HG03064 (cell line): ENCODE measurements at regions not wholly inside any gene's neighbourhood (a gene's known extent, or its start where the extent isn't known, plus 50 kb on each side); places are given as distances from the start of the nearest gene placed in this dataset.

Source experiments
- ATAC-seq: cut with Tn5 transposase; IDR thresholded peaks from one replicate; pipeline ENCODE4 v1.9.1; 2021; ENCODE audit warnings: low read depth; ENCODE audit not compliant: unreplicated experiment

DNA sequence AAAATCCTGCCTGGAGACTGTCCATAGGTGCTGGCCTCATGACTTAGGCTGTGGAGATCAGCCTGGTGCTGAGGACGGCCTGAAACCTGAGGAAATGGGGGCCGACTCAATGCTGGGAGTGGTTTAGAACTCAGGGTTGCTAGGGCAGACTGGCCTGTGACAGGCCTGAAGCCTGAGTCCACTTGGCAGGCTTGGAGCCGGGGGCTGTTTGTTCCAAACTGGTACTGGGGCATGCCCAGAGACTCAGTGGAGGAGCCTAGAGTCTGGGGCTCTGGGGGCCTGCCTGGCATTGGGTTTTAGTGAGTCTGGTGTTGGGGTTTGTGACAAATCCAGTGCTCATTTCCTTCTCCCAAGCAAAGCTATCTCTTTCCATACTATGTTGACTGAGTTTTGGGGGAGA lies 489.7 kb upstream of the CNKSR2 start:
- no peak for ATAC-seq

DNA sequence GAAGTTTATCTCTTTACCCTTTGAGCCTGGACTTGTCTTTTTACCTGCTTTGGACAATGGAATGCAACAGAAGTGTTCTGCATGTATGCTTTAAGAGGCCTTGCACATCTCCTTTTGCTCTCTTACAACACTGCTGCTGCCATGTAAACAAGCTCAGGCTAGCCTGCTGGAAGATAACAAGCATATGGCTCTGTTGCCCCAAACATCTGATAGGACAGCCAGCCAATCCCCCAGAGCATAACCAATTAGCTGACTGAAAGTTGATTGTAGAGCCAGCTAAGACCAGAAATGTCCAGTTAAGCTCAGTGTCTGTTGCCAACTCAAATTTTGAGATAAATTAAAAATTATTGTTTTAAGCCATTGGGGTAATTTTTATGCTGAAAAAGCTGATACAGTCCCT lies 510.6 kb upstream of the CNKSR2 start:
- no peak for ATAC-seq

DNA sequence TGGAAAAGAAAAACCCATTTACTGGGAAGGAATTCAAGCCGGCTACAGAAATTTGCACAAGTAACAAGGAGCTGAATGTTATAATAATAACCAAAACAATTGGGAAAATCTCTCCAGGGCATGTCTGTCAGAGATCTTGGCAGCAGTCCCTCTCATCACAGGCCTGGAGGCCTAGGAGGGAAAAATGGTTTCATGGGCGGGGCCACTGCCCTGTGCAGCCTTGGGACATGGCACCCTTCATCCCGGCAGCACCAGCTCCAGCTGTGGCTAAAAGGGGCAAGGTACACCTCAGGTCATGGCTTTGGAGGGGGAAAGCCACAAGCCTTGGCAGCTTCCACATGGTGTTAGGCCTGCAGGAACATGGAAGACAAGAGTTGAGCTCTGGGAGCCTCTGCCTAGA lies 513.1 kb upstream of the CNKSR2 start:
- no peak for ATAC-seq

DNA sequence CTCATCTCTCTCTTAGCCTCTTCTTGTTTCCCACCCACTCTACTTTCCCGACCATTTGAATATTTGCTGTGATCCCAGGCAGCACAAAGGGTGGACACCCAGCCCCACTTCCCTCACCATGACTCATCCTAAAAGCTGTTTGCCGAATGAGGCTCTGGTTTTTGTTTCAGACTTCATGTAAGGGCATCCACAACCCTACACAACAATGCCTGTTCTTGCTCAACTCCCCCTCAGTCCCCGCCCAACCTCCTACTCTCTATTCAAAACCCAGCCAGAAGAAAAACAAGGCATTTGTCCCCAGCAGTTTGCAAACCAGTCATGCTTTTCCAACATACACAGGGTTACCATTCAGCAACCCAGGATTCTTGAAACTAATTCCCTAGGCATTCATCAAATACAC lies 516.5 kb upstream of the CNKSR2 start:
- ATAC-seq = no peak

DNA sequence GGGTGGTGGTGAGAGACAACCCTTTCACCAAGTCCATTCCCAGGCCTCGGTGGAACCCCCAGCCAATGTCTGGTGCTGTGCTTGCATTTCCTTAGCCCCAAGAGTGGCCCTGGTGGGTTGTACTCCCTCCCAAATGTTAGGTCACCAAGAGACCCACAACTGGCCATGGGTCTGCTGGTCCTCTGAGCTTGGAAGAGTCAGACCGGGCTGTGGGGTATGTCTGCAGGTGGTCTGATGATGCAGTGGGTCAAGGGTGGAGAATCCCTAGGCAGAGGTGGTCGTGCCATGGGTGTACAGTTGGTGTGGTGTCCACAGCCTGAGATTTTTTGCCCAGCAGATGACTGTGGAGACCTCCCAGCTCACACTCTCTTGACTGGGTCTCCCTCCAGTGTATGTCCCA lies 535.7 kb upstream of the CNKSR2 start:
- no peak for ATAC-seq

DNA sequence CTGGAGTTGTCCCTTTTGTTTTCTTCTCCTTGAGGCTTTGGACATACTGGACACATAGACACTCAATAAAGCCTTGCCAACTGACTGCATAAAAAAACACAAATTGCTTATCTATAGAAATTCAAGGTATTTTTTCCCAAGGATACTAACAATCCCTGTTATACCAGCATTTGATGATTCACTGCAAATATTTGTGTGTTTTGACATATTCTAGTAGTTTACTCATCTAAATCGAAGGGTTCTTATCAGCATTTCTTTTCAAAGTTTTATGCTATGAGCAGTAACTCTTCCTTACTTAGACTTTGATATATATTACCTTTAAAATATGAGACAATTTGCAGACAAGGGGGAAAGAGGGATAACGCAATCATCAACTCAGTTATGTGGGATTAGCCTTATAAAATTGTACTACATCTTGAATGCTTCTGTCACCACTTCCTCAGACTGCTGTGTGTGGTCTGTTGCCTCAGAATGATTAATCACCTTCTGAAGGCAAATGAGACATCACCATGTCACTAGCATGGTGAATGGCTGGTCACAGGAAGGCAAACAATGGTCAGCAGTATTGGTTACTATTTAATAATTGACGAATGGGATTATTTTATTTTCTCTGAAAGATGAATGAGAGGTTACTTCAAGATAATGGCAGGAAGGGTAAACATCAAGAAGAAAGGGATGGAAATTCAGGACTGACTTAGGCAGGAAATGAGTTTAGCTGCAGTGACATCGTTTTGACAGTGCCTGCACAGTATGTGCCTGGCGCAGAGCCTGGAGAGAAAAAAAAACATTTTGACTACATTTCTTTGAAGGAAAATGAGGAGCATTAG lies 544.3 kb upstream of the CNKSR2 start:
- no peak for ATAC-seq

DNA sequence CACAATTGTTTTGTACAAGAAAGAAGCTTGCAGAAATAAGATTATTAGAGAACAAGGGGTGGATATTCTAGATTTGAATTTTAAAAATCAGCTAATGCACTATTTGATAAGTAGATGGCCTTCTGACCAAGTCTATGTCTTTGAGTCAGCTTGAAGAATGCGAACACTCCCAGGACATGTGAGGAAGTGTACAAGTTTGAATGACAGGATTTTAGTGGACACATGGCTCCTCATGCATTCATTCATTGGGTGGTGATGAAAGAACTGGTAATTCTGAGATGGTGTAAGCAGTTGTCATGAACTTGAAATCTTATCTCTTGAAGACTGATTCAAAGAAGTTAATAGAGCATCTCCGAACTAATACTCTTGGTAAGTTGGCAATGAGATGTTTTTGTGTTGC lies 548.2 kb upstream of the CNKSR2 start:
- no peak for ATAC-seq

DNA sequence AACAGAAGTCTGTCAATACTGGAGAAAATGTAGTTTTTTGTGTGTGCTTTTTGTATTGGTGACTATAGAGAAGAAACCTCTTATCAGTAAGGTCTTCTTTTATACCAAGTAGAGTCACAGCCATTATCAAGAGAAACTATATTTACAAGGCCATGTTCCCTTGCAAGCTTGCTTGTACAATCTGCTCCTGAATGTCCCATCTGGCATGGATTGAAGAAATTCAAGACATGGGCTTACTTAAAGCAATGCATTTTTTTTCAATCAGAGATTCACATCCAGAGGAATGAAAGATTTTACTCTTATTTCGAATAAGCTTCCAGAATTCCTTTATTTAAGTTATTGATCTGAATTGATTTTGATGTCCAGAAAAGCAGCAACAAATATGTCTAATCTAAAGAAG lies 537.3 kb upstream of the RPS6KA3 start:
- ATAC-seq = no peak

DNA sequence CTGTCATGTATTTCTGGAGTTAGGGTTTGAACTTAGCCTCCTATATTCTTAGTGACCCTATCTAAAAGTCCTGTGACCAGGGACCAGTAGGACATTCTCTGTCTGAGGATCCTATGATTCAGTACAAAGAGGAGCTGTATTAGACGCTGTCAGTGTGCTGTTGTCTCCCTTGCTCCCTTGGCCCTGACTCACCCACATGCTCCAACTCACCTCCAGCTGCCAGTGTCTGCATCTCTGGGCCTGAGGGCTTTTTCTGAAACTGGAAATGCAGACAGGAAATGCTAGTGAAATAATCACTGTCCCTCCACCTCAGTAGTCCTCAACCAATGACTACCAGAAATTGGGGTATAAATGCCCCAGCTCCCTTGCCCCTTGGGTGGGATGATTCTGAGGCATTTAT lies 535.3 kb upstream of the RPS6KA3 start:
- no peak for ATAC-seq

DNA sequence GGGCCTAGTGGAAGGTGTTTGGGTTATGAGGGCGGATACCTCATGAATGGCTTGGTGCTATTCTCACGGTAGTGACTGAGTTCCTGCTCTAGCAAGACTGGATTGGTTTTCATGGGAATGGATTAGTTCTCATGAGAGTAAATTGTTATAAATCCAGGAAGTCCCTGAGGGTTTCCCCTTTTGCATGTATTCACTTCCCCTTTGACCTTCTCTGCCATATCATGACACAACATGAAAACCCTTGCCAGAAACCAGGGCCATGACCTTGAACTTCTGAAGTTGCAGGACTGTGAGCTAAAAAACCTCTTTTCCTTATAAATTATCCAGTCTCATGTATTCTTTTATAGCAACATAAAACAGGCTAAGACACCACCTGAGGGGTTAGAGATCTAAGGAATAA lies 529.7 kb upstream of the RPS6KA3 start:
- no peak for ATAC-seq

DNA sequence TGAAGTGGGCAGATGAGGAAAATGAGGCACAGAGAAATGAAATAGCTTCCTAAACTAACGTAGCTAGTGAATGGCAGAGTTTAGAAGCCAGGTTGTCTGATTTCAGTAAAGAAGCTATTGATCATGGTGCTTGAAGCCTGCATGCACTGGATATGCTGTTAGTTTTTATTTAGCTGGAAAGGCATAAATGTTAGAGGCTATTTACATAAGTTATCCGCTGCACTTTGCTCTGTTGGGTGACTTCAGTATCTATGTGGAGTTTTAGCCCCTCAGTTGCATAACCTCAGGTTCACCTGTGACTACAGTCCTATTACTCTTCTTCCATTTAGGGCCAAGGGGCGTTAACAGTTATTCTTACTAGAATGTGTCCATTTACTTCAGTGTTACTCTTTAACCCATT lies 522.4 kb upstream of the RPS6KA3 start:
- no peak for ATAC-seq

DNA sequence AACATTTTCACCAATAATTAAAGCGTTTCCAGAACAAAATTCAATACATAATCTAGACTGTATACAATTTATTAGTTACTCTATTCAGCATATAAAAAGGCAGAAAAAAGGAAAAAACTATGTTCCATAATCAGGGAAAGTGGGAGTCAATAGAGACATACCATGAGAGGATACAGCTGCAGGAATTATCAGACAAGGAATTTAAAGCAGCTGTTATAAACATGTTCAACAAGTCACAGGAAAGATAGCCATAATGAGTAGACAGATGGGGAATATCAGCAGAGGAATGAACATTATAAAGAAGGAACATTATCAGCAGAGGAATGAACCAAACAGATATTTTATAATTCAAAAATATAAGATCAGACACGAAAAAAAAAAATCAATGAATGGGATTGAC lies 500.6 kb upstream of the RPS6KA3 start:
- ATAC-seq = no peak

DNA sequence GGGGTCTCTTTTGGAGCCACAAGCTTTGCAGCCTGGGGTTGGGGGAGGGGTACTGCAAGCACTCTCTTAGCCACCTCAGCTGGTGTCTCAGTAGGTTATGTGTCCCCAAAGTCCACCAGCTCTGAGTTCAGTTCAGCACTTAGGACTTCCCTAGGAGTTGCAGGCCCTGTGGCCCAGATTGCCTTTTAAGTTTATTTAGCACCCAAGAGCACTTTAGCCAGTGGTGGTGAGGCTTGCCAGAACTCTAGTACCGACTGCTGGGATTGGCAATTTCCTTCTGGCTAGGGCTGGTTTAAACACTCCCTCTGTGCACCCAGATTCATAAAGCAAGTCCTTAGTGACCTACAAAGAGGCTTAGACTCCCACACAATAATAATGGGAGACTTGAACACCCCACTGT lies 489.9 kb upstream of the RPS6KA3 start:
- ATAC-seq = no peak

DNA sequence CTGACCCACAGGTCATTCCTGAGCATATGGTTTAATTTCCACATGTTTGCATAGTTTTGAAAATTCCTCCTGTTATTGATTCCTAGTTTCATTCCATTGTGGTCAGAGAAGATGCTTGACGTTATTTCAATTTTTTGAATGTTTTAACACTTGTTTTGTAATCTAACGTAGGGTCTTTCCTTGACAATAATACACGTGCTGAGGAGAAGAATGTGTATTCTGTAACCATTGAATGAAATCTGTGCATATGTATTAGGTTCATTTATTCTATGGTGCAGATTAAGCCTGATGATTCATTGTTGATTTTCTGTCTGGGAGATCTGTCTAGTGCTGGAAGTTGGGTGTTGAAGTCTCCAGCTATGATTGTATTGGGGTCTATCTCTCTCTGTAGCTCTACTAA lies 486.4 kb upstream of the RPS6KA3 start:
- no peak for ATAC-seq

DNA sequence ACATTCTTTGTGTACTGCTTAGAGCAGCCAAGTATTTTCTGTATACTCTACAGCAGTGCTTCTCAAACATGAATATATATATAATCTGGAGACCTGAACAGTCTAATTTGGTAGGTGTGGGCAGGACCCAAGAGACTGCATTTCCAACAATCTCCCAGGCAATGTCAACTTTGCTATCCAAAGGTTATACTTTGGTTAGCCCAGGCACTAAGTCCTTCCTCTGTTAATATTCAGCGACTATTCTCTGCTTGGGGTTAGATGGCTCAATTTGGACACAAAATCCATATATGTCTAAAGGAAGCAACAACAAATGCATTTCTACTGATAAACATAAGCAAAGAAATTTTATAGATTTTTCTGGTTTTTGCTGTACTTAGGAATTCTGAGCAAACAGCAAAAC lies 480.0 kb upstream of the RPS6KA3 start:
- ATAC-seq = no peak

DNA sequence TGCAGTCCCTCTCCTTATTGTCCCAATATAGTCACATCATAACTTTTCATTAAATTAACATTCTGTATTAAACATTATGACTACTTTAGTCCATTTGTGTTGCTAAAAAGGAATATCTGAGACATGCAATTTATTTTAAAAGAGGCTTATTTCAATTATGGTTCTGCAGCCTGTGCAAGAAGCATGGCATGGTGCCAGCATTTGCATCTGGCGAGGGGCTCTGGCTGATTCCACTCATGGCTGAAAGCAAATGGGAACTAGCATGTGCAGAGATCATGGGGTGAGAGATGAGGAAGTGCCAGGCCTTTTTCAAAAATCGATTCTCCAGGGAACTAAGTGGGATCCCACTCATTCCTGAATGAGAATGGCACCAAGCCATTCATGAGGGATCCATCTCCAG lies 476.3 kb upstream of the RPS6KA3 start:
- no peak for ATAC-seq

DNA sequence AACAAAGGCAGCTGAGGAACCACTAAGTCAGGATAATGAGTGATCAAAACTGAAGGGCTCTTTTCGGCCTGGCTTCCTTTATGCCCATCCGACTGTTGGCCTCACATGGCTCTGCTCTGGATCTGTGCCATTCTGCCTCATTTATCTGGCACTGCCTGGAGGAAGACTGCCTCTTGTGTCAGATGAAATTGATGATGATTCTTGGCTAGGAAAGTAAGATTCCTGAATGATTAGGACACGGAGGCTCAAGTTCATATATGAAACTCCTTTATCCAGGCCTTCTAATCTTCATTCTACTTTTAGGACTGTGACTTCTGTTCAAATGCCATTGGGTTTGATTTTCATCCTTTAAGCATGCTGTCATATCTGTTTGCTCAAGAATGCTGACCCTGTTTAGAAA lies 475.4 kb upstream of the RPS6KA3 start:
- no peak for ATAC-seq

DNA sequence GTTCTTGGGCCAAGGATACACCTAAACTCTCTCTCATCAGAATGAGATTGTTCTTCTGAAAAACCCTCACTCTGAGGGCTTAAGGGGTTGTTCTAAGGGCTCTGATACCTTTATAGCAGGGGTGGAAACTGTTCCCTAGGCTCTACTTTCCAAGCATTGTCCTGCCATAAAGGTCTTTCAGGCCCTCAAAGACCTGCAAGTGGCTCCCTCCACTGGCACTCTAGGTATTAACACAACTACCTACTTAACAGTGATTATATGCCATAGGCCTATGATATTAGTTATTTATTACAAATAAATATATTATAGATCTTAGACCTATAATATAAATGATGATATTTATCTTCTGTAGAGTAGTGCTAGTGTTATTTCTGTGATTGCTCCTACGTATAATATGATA lies 473.7 kb upstream of the RPS6KA3 start:
- ATAC-seq = no peak

DNA sequence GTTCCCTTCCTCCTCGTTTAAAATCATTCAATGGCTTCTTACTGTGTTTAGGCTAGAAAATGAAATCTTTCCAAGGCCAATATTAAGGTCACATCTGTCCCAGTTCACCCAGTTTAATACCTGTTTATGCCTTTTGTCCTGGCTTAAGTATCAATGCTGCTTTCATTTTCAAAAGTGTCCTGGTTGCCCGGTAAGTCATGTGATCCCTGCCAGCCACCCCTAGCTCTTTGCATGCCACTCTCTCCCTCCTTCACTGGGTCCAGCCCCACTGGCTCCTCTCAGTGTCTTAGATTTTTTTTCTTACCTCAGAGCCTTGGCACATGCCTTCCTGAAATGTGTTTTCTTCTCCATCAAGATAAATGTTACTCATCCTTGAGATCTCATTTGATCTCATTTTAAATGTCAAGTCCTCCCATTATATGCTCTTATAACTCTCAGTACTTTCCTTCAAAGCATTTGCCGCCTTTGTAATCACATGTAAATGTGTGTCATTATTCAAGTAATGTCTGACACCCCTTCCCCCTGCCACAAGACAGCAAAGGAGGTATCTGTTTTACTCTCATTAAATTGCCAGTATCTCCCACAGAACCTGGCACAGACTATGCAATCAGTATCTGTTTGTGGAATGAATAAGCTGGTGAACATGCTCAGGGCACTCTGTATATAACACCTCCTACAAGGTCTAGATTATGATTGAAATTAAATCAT lies 472.5 kb upstream of the RPS6KA3 start:
- no peak for ATAC-seq

DNA sequence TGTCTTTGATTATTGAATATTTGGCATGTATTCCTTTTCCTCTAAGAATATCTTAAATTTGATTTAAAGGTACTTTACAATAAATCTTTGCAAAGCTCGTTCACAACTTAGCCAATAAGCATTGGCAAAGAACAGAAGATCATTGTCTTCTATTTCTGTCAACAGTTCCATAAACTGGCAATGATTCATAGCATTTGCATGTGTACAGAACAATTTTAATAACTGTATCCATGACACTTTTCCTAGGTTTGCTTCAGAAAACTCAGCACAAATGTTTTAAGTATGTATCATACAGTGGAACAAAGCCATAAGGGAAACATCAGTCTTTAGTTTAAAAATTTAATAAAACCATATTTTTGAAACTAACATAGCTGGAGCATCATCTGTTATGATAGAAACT lies 462.7 kb upstream of the RPS6KA3 start:
- ATAC-seq = no peak

DNA sequence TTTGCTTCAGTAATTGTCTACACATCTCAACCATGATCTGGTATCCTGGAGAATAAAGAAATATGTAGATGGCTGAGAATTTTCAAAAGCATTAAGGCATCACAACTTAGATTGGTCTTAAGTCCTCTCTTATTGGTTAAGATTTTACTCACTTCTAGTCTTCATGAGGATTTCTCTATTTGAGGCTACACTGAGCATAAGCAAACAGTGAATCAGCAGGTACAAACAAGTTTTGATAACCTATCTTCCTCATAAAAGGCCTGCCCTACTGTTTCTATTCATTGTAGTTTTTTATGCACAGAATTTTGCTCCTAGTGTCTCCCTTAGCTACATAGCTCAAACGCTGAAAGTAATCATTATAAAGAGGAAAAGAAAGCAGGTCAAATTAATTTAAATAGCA lies 460.7 kb upstream of the RPS6KA3 start:
- ATAC-seq = no peak

DNA sequence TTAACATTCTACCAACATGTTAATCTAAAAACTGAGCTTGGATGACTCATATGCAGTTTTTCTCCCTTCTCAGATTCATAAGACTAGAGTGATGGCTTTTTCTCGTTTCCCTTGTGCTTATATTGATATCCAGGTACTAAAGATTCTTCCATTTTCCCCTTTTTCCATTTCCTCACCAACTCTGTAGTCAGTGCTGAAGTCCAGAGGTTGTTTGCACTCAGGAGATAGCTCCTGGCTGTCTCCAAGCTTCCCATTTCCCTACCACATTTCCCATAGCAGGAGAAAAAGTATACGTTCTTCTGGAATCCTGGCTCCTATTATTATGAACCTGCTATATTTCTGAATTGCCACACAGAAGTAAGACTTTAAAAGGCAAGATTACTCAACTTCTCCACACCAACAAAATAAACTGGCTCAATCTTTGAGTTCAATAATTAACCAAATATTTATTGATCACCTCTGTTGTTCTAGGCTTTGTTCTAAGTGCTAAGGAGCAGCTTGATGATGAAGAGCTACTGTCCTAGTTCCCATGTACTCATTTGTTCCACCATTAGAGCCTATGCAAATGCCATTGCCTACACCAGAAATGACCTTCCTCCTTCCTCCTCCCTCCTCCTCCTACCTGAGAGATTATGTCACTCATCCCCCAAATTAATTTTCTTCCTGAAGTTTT lies 454.4 kb upstream of the RPS6KA3 start:
- no peak for ATAC-seq
